Stimulated activated CD4-positive, alpha-beta T cell treated with anti-CD3 and anti-CD28 coated beads, TNF-alpha, amount 100 ng/mL, for 24 hours (primary cell): ENCODE measurements at regions not wholly inside any gene's neighbourhood (a gene's known extent, or its start where the extent isn't known, plus 50 kb on each side); places are given as distances from the start of the nearest gene placed in this dataset.
"Not testable (repeated sequence)": the region's sequence is repeated elsewhere in the genome, so short reads cannot be mapped to it uniquely, and the experiment has no call there.

Experiments
- DNase-seq, 3 experiments: peaks; one replicate each; pipeline ENCODE4 v3.0.0-alpha.2; 2020; ENCODE audit warnings: low read depth in 3 of 3

DNA sequence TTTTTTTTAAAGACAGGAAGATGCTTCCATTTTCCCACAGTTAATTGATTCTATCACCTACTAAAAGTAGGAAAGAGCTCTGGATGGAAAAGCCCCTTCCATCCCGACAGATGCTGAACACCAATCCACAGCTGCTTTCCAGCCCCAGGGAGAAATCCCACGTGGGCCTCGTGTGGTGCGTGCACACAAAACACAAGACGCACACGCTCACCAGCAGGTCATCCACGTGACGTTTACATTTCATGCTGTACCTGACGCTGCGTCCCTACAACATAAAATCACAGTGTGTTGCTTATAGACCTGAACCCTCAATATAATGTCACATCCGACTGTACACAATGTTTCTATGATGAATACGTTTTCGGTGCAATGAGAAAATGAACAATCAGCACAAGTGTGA lies 50.2 kb upstream of the DACT2 start:
- DNase-seq, result no peak

DNA sequence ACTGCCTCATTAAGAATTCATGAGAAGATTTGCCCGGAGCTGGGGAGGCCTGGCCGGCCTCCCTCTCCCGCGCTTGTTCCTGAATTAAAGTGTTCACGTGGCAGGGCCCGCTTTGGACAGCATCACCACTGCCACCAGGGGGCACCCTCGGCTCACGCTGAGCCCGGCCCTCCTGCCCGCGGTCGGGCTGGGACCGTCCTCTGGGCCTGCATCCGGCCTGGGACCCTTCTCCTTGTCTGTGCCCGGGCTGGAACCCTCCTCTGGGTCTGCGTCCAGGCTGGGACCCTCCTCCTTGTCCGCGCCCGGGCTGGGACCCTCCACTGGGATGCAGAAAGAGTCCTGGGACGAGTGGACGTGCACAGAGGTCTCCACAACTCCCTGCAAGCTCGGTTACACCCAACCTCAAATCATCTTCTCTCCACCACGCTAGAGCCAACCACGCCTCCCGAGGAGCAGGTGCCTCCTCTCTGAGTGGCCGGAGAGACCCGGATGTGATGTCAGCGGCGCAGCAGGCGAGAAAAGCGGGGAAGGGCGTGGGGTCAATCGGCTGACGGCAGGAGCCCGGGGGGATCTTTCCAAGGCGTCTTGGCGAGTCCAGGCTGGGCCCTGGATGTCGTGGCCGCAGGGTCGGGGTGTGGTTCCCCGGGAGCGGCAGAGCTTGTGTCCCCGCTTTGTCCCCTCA lies 50.9 kb upstream of the DACT2 start:
- peak; percentile 16 to 68 (median 28) for DNase-seq

DNA sequence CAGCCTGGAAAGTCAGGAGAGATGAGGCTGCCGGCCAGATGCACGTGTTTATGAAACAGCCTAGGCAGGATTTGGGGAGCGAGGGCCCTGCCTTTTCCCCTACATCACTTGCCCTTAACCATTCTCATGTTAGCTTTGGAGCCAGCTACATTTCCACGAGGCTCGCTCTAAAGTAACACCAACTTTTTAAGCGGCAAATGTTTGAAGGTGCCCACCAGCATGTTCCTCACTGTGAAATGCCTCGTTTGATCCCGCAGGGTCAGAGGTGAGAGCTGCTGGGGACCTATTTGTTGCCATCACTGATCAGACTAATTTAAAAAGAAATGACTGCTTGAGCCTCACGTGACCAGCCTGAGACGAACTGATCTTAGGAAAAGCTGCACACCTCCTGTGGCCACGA lies 51.6 kb upstream of the DACT2 start:
- DNase-seq, result no peak

DNA sequence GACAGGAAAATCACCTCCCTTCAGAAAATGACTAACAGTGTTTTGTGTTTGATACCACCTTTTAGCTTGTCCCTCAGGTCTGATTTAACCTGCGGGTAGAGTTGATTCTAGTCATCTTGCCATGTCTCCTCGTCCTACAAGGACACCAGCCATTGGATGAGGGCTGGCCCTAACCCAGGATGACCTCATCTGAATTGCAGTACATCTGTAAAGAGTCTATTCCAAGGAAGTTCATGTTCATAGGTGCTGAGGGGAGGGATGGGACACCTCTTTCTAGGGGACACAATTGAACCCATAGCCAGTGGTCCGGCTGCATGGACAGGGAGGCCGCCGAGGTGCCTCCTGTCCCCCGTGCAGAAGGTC lies 52.0 kb upstream of the DACT2 start:
- no peak for DNase-seq

DNA sequence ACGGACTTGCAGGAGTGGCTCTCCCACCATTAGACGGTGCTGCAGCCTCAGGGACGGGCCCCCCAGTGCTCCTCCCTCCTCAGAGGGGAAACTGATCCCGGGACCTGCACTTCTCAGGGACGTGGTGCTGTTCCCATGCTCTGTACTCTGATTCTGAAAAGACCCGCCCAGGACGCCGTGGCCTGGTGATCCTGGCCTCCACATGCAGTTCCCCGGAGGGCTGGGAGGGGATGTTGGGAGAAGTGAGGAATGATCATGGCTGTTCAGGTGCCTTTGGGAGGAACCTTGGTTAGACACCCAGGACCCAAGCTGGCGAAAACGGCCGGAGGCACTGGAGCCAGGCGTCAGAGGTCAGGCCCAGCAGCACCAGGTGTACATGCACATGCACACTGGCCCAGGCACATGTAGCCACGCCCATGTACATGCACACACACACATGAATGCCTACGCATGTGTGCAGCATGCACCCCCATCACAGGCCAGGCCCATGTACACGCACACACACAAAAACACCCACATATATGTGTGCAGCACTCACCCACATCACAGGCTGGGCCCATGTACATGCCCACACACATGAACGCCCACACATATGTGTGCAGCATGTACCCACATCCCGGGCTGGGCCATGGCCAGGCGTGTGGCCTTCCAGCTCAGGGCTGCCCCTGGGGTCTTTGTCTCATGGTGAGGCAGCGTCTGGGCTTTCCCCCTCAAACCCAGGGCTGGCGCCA lies 52.6 kb upstream of the DACT2 start:
- no peak for DNase-seq

DNA sequence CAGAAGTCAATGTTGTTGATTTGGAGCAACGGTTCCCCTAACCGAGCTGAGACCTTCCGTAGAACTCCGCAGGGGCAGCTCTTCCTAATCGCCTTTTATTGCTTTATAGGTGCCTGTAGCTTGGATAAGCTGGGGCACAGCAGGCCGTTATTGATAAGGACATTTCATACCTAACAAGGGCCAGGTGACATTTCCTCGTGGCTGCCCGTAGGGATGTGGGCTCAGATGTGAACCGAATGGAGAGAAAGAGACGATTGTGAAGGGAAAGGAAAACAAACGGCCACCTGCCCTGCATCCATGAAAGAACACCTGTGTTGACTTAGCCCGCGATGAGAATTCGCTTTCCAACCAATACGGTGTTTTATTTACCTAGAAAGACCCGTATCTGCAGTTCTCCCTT lies 53.3 kb upstream of the DACT2 start:
- no peak for DNase-seq

DNA sequence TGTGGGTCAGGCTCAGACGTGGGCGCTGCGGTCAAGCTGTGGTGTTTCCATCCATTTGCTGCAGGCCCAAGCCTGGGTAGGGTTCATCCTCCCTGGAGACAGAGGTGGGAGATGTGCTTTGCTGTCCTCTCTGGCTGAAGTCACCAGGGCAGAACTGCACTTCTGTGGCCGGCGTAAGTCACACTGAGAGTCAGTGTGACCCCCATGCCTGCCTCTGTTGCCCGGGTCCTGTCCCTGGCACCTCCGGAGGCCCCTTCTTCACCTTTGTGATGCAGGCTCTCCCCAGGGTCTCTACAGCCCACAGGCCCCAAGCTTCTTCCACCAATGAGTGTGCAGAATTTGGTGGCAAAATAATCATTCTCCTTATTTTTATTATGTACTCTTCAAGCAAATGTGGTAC lies 53.8 kb upstream of the DACT2 start:
- DNase-seq, result no peak

DNA sequence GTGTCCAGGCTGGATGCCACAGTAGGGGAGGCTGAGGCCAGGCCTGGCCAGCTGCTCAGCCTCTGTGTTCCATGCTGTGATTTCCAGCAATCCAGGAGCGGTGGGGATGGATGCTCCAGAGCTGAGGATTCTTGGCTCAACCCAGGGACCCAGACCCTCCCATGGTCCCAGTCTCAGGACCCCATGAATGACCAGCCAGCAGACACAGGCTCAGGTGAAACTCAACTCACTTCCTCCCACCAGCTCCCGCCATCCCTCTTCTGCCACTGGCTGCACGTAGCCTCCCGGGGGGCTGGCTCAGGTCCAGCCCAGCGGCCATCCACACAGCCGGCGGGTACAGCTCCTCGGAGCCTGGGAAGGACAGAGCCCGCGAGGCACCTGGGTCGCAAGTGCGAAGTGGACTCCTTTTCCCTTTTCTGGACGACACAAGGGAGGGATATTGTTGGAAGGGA lies 54.5 kb upstream of the DACT2 start:
- DNase-seq, result no peak

DNA sequence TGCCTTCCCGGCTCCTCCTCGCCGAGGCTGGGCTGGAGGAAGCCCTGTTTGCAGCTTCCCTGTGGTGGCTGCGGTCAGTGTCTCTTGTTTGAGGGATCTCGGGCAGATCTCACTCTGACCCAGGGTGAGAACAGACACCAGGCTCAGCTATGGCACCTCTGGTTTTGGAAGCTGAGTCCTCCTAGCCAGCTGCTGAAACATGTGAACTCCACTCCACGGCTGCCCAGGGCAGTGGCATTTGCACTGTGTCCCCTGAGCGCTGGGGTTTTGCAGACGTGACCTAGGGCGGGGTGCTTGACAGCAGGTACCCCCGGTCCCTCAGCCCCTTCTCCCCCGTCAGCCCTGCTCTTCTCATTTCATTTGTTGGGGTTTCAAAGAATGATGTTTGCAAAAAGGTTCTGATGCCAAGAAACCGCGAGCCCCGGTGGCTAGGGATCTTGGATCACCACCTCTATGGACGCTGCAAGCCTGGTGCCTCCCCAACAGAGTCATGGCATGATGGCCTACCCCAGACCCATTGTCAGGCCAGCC lies 55.0 kb upstream of the DACT2 start:
- no peak for DNase-seq

DNA sequence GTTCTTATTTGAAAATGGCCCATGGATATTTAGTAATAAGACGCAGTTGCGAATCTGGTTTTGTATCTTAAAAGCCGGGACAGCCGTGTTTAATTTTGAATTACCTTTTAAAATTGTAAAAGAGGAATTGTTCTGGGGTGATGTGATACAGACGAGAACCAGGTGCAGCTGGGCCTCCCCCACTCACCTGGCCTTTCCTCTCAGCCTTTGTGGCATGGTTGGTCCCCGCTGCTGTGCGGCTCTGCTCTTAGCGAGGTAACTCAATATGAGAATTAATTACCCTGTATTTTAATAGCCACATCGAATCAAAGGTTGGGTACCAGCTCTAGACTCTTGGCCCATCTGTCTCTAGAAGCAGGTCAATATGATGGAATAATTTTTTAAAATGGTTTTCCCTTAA lies 56.5 kb upstream of the DACT2 start:
- DNase-seq, result no peak

DNA sequence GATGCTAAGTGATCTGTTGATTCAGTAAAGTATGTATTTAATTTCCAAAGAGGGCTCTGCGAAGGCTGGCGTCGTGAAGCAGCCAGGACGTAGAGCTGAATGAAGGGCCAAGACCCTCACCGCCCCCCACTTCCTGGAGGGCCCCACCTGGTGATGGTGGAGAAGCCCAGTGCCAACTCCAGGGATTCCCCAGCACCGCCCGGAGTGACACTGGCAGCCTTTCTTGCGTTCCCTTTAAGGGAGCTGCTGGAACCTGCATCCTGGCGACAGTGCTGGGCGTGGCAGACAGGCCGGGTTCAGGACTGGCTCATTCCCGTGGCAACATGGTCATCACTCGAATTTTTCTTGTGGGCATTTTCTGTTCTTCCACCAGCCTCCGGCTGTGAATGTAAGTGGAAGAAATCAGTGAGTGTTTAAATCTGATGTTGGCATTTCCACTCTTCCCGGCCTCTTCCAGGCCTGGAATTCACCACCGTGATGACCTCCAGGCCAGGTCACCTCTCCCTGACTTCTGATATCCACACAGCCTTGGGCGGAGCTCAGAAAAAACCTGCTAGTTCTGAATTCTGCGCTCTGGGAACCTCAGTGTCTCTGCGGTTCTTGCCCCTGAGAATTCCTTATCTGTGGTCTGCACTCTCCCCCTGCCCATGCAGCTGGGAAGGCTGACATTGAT lies 57.4 kb upstream of the DACT2 start:
- DNase-seq, result no peak

DNA sequence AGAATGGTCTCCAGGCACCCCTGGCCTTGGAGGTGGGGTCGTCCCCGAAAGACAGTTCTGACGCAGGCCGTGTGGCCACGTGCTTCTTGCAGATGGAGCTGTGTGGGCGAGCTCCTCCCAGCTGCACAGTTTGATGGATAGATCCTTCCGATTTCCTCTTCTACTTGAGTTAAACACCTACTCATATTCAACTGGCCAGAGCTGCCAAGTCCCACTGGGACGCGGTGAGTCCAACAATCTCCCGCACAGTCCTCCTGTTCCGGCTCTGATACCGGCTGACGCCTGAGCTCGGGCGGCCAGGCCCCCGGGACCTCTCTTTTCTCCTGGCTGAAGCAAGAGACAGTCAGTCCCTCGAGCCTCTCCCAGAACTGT lies 57.9 kb upstream of the DACT2 start:
- no peak for DNase-seq

DNA sequence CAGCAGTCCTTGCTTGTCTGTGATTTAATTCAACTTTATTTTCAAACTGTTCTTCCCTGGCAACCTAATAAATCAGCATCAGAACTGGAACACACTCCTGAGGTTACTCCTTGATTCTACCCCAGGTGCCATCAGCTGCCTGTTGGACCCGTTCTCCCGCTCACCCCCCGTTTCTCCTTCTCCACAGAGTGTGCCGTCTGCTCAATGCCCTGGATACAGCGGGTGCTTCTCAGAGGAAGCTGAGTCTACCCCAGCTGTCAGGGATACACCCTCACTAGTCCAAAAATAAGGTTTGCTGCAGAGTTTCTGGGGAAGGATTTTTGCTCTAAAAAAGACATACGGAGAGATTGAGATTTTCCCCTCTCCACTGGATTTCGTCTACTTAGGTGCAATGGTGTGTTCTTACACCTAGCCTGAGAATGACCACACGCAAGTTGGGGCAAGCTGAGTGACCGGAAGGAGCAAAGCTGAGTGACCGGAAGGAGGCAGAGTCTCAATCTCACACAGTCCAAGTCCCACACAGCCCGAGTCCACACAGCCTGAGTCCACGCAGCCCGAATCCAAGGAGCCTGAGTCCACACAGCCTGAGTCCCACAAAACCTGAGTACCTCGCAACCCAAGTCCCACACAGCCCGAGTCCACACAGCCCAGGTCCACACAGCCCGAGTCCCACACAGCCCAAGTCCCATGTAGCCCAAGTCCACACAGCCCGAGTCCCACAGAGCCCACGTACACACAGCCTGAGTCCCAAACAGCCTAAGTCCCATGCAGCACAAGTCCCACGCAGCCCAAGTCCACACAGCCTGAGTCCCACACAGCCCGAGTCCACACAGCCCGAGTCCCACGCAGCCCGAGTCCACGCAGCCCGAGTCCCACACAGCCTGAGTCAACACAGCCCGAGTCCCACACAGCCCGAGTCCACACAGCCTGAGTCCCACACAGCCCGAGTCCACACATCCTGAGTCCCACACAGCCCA lies 58.6 kb upstream of the DACT2 start:
- no peak for DNase-seq

DNA sequence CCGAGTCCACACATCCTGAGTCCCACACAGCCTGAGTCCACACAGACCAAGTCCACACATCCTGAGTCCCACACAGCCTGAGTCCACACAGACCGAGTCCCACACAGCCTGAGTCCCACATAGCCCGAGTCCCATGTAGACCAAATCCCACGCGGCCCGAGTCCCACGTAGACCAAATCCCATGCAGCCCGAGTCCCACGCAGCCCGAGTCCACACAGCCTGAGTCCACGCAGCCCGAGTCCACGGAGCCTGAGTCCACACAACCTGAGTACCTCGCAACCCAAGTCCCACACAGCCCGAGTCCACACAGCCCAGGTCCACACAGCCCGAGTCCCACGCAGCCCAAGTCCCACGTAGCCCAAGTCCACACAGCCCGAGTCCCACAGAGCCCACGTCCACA lies 60.0 kb upstream of the DACT2 start:
- not testable (repeated sequence) for DNase-seq

DNA sequence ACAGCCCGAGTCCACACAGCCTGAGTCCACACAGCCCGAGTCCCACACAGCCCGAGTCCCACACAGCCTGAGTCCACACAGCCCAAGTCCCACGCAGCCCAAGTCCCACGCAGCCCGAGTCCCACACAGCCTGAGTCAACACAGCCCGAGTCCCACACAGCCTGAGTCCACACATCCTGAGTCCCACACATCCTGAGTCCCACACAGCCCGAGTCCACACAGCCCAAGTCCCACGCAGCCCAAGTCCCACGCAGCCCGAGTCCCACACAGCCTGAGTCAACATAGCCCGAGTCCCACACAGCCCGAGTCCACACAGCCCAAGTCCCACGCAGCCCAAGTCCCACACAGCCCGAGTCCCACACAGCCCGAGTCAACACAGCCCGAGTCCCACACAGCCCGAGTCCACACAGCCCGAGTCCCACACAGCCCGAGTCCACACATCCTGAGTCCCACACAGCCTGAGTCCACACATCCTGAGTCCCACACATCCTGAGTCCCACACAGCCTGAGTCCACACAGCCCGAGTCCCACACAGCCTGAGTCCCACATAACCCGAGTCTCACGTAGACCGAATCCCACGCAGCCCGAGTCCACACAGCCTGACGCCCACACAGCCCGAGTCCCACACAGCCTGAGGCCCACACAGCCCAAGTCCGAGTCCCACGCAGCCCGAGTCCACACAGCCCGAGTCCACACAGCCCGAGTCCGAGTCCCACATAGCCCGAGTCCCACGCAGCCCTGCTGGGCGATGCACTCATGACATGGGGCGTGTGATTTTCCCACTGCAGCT lies 60.6 kb upstream of the SMOC2 start:
- not testable (repeated sequence) for DNase-seq

DNA sequence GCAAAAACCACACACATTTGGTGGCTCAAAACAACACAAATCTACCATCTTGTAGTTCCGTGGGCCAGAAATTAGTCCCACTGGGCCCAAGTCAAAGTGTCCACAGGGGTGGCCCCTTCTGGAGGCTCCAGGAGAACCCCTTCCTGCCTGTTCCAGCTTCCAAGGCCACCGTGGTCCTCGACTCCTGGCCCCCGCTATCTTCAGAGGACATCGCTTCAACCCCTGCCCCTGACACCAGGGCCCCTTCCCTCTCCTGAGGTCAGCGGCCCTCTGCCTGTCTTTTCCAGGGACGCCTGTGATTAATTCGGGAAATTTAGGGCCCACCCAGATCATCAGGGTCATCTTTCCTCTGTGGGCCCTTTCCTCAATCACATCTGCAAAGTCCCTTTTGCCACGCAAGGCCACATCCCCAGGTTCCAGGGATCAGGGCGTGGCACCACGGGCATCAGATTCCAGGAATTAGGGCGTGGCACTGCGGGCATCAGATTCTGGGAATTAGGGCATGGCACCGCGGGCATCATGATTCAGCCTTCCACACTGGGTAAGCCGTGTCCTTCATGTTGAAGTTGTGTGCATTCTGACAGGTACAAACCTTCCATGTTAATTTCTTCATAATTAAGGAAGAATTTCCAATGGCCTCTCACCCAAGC lies 59.9 kb upstream of the SMOC2 start:
- no peak for DNase-seq

DNA sequence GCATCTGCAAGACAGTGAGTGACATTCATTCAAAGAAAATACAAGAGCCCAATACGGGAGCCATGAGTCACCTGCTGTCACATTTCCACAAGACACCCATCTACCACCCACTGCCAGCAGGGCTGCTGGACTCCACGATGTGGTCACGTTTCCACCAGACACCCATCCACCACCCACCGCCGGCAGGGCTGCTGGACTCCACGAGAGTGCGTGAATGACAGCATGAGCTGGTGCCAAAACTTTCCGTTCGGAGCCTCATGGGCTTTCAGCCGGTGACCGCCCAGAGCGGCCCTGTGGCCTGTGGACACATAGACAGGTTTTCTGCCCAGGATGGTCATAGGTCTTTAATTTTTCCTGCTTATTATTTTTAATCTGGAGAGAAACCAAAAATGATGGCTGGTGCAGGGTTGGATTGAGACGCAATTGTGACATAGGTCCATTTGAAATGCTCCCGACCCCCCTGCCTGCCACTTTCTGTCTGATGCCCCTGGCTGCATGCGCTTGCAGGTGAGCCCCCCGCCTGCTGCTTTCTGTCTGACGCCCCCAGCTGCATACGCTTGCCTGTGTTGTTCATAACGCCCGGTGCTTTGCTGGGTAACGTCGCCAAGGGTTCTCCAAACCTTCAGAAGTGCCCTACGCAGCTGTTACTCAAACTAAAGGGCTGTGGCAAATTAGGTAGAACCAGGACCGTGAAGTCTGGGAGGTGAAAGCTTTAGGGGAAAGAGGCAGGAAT lies 59.1 kb upstream of the SMOC2 start:
- DNase-seq, result no peak

DNA sequence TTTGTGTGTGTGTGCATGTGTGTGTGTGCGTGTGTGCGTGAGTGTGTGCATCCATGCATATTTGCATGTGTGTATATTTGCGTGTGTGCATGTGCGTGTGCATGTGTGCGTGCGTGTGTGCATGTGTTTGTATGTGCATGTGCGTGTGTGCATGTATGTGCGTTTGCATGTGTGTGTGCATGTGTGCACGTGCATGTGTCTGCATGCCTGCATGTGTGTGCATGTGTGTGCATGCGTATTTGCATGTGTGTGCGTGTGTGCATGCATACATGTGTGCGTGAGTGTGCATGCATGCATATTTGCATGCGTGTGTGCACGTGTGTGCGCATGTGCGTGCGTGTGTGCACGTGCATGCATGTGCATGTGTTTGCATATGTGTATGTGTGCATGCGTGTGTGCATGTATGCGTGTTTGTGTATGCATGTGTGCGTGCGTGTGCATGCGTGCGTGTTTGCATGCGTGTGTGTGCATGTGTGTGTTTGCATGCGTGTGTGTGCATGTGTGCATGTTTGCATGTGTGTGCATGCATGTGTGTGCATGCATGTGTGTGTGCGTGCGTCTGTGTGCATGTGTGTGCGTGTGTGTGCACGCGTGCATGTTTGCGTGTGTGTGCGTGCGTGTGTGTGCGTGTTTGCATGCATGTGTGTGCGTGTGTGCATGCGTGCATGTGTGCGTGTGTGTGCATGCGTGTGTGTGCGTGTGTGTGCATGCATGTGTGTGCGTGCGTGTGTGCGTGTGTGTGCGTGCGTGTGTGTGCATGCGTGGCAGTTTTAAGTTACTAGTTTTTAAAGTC lies 57.7 kb upstream of the SMOC2 start:
- no peak for DNase-seq
